GM19025 (cell line): ENCODE measurements at regions not wholly inside any gene's neighbourhood (a gene's known extent, or its start where the extent isn't known, plus 50 kb on each side); places are given as distances from the start of the nearest gene placed in this dataset.

Experiments
- ATAC-seq: cut with Tn5 transposase; IDR thresholded peaks from one replicate; pipeline ENCODE4 v1.9.1; 2021; ENCODE audit warnings: mild to moderate bottlenecking, low read depth, moderate library complexity; ENCODE audit not compliant: unreplicated experiment

DNA sequence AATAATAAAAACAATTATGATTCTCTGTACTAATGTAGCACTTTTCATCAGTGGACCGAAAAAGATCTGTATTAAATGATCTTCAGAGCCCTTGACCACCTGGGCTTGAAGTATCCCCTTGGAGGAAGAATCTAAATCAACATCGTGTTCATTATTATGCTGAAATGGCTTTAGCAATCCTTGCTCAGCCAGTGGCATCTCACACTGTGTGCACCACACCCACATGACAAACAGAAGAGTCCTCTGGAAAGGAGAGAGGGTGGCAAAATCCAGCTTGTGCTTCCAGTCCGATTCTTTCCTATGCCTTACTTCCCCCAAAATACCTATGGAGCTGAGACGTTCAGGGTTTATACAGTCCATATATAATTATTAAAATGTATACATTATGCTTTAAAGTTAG is 318.5 kb upstream of the RUNX1 start:
- no peak for ATAC-seq

DNA sequence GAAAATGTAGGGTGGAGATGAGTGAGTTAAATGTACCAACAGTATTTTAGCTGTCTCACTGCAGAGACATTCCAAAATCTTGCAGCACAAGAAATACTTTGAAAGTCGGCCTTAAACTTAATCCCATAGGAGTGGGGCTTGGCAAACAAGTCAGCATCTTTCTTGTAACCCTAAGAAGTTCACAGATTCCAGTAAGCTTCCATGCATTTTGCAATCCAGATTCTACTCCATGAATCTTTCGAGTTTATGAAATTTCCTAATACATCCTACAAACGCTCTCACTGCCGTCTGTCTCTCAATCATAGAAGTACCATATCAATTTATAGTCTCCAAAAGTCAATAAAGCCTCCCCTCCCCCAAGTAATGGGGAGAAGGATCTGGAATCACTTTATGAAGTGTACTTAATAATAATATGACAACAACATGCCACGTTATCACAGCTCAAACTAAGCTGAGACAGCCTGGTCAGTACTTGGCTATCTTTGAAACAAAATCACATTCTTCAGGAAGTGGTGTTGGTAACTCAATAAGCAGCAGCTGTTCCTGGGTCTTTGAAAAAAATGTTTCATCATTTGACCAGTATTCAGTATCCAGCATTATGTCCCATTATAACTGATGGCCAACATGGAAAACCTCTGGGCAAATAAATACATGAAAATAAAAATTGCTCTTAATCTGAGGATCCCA is 317.4 kb upstream of the RUNX1 start:
- no peak for ATAC-seq

DNA sequence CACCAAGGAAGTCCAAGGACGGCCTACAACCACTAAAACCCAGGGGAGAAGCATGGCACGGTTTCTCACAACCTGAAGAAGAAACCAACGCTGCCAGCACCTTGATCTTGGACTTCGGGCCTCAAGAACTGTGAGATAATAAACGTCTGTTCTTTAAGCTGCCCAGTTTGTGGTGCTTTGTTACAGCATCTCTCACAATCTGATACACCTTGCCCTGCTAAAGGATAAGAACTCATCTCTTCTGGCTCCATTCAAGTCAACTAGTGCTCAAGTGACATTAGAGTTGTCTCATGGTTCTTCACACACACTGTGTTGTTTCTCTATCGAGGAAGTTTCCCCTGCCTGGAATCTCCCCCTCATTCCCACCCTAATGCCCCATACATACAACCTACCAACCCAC is 314.4 kb upstream of the RUNX1 start:
- no peak for ATAC-seq

DNA sequence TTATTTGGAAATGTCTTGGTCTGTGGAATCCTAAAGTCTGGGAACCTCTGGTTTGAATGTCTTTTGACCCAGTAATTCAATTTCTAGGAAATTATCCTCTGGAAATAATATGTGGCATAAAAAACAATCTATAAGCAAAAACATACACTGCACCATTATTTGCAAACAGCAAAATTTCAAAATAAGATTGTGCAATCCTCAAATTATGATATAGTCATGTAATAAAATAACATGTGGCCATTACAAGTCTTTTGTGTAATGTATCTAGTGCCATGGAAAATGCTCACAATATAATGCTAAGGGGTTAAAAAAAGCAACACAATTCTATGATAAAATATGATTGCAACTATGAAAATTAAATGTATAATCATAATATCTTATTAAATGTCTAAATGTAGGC is 312.9 kb upstream of the RUNX1 start:
- ATAC-seq = no peak

DNA sequence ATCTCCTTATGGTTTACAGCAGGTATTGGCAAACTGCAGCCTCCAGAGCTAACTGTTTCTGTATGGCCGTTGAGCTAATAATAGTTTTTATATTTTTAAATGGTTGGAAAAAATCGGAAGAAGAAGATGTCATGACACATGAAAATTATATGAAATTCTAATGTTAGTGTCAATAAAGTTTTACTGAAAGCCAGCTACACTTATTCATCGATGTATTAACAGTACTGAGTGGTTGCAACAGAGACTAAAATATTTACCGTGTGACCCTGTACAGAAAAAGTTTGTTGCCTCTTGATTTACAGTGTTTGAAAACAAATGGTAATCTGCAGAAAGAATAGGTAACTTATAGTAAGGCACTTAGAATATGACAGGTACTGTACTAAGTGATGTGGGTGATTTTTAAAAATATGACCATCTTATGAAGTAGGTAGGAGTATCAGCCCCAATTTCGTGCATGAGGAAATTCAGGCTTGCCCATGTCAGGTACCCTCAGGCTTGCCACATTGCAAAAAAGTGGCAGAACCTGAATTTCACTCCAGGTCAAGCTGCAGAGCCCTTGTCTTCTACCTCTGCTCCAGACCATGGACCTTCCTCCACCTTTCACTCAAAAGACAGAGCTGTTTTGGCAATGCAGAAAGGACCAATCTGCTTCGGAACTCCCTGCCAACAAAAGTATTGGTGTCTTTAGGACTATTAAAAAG is 311.9 kb upstream of the RUNX1 start:
- no peak for ATAC-seq

DNA sequence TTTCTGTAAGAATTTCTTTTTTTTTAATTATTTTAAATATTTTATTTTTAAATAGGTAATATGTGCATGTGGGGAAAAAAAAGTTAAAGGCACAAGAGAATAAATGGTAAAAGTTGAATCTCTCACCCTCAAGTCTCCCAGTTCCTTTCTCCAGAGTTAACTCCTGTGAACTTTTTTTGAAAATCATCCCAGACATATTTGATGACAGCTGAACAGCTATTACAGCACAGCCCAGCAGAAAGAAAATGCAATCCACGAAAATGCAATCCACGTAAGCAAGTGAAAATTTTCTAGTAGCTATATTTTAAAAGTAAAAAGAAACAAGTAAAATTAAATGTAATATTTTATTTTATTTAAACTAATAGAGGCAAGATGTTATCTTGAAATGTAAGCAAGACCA is 310.0 kb upstream of the RUNX1 start:
- no peak for ATAC-seq

DNA sequence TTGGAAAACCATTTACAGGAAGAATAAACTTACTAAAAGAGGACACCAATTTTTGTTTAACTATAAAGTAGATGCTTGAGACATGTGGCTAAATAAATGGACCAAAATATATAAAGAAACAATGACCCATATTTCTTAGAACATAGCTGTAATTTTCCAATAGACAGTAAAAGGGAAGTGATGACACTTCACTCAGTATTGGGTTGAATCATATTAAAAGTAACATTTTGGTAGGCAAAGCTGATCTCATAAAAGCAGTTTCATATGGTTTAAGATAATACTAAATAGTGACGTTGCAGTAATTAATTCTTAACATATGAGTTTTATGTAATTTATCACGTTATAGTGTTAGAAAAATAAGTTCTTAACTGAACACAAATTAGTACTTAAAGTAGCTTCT is 308.9 kb upstream of the RUNX1 start:
- ATAC-seq = no peak

DNA sequence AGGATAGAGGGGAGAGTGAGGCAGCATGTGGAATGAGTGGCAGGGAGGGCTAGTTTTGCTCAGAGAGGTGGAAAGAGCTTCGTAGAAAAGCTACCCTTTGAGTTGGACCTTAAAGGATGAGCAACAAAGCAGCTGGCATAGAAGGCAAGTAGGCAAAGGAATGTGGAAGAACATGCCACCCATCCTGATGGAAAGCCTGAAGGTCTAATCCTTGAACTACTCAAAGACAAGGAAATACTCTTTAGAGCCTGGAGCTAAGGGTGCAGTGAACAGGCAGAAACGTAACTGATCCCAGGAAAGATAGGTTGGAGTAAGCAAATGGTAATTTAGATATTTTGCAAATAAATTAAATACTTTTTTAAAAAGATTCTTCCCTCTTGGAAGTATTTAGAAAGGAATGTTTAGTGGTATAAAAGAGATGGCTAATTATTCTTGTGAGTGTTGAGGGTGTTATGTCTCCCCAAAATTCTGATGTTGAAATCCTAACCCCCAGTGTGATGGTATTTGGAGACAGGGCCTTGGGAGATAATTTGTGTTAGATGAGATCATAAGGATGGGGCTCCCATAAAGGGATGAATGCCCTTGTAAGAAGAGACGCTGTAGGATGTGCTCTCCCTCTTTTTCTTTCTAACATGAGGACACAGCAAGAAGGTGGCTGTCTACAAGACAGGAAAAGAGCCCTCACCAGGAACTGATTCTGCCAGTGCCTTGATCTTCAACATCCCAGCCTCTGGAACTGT is 308.1 kb upstream of the RUNX1 start:
- no peak for ATAC-seq

DNA sequence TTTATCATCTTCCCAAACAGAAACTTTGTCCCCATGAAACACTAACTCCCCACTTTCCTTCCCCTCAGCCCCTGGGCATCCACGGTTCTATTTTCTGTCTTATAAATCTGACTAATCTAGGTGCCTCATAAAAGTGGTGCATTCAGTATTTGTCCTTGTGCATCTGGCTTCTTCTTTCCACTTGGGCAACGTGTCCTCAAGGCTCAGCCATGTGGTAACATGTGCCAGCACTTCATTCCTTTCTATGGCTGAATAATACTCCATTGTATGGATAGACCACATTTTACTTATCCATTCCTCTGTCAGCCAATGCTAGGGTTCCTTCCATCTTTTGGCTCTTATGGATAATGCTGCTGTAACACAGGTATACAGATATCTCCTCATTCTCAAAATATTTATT is 305.0 kb upstream of the RUNX1 start:
- no peak for ATAC-seq

DNA sequence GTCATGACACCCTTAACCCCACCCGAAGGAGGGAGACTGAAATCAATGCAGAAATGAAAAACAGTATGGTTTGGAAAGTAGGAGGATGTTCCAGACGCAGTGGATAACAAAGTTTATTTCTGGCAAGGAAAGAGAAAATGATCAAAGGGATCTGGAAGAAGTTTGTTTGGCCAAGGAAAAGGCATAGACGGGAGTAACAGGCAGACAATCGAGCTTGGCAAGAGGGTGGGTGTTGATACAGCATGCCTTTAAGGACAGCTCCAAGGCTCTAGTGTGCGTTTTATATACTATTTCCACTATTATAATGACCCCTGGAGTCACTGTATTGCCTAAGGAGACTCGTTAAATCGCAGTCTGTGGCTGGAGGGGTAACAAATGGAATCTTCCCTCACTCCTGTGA is 303.7 kb upstream of the RUNX1 start:
- ATAC-seq = no peak

DNA sequence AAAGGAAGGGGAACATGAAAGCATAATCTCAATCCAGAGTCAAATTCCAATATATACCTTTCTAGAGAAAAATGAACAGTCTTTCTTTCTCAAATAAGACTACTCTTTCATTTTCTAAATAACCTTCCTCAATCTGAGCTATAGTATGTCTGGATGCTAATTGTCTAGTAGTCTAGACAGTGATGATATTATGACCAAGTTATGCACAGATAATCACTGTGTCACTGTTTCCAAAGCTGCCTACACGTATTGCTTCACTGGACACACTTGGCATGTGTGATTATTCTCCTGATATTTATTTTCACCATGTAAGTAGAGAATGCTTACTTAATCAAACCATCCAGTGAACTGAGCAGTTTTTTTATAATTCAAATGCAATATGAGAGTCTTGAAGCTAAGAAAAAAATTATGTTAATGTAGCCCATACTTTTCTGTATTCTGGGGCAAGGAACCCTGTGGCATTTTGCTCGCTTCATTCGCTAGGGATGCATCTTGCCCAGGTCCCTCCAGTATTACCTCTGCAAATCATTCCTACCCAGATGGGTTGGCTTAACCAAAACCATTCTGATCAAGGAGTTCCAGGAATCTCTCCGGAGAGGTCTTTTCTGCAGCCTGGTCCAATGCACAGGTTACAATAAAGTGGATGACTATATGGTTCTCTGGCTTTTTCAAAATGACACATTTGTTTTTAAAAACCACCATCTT is 303.1 kb upstream of the RUNX1 start:
- no peak for ATAC-seq

DNA sequence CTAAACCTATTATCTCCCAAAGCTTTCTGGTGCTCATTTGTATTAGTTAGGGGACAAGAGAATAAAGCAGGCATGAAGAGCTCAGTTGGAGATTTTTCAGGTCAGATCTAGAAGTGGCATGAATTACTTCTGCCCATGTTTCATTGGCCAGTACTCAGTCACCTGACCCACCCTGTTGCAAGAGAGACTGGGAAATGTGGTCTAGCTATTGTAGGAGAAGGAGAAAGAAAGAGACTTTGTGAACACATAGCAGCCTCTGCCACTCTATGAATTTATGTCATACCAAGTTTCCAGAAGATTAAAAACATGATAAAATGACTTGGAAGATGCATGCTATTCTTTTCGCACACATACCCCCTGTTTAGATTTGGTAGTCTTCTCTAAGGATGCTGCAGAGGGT is 302.3 kb upstream of the RUNX1 start:
- no peak for ATAC-seq

DNA sequence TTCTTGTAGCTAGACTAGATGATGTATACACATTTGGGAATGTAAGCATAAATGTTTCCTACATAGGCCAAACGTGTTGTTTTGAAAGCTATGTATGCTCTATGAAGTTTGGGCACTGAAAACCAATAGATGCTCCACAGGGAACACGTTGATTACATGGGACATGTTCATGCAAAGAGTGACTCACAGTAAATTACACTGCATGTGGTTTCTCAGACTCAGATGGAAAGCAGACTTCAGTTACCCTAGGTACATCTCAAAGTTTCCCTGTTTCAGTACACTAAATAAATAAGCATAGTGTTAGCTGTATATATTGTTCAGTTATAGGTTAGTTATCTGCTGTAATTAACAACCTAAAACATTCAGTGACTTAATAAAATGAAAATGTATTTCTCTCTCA is 301.9 kb upstream of the RUNX1 start:
- ATAC-seq = no peak

DNA sequence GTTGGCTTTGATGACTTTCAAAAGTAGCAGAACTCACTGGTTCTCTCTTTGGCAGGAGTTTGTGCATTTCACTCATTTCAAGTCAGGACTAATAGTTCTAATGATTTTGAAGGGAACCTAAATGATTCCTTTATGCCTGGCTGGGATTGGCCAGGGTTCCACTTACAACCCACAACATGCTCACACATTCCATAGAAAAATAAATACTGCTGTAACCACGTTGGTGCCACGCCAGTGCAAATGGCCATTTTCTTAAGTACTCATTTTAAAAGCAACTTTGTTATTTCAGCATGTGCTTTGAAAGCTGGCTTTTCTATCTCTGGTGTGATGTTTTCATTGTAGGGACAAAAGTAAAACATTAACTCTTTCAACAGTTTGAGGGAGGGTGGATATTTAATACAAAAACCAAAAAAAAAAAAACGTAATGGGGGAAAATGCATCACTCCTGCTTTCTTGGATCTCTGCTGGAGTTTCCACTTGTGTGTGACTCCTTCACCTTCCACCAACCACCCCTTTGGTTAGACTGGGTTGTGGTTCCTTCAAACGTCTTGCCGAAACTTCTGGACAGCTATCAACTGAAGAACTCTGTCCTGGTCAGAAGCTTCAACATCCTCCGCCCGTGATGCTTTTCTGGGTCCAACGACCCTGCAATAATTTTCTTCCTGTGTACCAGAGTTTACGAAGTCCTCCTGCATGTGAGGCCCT is 300.4 kb upstream of the RUNX1 start:
- ATAC-seq = no peak

DNA sequence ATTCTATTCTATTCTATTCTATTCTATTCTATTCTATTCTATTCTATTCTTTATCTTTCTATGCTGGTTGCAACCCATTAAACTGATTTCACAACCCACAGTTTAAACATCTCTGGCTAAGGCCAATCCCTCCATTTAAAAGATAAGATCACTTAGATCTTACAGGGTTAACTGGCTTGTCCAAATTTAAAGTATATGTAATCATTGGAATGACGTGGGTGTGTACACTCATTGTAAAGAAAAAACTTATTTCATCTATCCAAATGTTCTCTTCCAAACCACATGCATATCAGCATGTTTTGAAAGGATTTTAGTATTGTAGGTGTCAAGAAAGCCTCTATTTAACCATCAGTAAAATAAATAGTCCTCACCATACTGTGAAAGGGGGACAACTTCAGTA is 299.6 kb upstream of the RUNX1 start:
- no peak for ATAC-seq

DNA sequence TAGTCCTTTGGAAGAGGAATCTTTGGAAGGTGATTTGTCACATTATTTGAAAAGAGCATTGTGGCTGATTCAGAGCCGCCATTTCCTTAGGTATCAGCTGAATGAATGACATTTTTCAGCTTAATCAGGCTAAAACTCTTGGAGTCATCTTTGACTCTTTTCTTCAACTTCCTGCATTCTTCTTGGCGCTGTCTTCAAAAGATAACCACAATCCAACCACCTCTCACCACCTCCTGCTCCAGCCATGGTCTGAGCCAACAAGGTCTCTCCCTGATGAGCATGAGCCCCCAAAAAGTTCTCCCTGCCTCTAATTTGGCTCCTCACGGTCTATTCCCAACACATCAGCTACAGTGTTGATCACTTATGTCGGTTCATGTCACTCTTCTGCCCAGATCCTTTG is 297.6 kb upstream of the RUNX1 start:
- no peak for ATAC-seq

DNA sequence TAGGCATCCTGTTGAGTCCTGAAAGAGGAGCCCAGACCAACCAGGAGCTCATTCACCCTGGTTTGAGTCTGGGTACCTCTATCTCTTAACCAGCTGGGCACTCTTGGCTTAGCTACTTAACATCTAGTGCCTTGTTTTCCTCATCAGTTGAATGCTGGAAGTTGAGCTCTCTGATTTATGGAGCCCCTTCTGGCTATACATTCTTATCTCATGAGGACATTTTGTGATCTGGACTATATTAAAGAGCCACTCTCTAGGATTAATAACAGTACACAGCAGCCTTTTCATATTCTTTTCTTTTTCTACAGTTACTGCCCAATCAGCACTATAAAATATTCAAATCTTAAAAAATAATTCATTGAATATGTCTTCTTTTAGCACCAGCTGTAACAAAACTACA is 296.9 kb upstream of the RUNX1 start:
- ATAC-seq = no peak

DNA sequence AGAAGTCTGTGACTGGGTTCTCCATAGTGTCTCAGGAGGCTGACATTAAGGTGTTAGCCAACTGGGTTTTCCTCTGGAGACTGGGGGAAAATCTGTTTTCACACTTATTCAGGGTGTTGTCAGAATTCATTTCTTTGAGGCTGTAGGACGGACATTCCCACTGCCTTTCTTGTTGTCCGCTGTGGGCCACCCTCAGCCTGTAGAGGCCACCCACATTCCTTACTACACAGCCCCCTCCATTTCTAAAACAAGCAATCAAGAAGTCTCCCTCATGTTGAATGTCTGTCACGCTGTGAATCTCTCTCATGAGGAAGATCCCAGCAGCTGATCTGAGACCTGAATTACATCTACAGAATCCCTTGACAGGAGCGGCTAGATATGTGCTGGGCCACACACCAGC is 295.5 kb upstream of the RUNX1 start:
- no peak for ATAC-seq

DNA sequence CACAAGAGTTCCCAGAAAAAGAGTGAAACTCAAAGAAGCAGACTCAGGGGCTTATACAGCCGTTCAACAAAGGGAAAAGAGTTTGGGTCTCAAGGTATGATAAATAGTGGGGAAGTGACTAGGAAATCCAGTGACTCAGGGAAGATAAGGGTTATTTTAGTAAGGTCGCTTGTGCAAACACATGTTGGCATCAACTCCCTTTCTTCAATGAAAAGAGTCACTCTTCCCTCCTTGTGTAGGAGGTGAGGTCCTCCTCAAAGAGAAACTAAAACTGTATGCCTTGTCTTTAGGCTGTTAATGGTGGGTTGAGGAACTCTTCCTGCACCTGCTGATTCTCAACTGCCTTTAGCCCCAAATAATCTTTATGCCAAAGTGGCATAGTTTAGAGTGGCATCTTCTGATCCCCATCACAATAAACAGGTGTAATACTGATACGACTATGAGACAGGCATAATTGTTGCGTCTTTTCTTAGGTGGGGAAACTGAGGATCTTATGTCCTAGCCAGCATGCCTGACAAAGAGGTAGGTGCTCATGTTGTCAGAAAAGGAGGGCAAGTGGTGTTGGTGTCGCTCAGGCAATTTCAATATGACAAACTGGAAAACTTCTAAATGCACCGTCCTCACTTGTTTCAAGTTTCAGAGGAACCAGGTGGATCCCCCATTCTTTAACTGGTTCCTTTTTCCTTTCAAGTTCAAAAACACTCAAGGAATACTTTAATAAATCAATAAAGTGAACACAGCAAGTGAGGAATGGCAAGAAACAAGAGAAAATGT is 294.1 kb upstream of the RUNX1 start:
- no peak for ATAC-seq

DNA sequence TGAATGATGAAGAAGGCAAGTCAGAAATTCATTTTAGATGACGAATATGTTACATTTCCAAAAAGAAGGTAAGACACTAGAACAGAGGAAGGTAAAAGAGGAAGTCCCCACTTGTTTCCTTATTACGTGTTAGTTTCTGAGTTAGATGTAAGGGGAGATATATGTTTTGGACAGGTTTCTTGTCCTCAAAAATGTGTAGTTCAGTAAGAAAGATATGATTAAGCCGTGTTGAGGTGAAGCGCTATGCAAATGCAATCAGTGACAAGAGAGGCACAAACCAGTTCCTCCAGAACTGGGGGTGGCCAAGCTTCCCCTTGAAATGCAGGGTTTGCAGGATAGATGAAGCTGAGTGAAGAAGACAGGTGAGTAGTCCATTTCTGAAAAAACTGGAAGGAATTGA is 293.3 kb upstream of the RUNX1 start:
- no peak for ATAC-seq
